Right lung (tissue), 2 donors: ENCODE measurements at regions not wholly inside any gene's neighbourhood (a gene's known extent, or its start where the extent isn't known, plus 50 kb on each side); places are given as distances from the start of the nearest gene placed in this dataset.

Experiments used
- DNase-seq, 2 donors: peaks; one replicate each; pipeline ENCODE4 v3.0.0-alpha.2; 2013

DNA sequence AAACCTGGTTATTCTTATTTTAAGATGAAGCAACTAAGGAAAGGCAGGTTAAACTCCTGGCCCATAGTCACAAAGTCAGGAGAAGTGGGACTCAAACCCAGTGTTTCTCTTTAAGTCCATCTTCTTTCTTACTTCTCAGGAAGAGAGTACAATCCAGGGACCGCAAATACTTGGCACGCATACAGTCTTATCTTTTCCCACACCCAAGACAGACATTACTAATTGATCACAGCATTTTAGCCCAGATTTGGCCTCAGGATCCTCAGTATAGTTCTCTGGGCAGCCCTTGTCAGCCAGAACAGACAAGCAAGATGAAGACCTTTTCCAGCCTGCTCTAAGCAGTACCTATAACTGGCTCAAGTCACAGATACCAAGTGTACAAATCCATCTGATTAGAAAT lies 125.5 kb upstream of the RAI14 start:
- DNase-seq: no peak

DNA sequence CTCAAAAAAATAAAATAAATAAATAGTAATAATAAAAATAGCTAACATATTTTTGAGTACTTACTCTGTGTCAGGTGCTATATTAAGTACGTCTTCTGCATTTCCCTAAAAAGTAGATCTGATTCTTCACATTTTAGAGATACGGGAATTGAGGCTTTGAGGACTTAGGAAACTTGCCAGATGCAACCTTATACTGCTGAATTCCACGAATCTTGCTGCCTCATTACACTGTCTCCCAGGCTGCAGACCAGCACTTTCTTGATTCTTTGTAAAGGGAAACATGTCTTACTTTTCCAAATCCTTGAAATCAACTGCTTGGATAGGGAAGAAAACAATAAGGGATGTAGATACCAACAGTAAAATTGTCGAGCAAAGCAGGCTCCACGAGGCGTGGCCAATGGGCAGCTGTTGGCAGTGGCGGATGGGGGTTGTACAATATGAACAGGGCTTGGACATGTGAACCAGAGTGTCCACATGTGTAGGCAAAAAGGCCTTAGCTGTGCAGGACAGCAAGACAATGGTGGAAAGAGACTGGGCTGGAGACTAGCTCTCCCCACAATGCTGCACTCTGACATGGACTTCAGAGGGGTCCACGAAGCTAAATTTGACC lies 124.3 kb upstream of the RAI14 start:
- DNase-seq: no peak

DNA sequence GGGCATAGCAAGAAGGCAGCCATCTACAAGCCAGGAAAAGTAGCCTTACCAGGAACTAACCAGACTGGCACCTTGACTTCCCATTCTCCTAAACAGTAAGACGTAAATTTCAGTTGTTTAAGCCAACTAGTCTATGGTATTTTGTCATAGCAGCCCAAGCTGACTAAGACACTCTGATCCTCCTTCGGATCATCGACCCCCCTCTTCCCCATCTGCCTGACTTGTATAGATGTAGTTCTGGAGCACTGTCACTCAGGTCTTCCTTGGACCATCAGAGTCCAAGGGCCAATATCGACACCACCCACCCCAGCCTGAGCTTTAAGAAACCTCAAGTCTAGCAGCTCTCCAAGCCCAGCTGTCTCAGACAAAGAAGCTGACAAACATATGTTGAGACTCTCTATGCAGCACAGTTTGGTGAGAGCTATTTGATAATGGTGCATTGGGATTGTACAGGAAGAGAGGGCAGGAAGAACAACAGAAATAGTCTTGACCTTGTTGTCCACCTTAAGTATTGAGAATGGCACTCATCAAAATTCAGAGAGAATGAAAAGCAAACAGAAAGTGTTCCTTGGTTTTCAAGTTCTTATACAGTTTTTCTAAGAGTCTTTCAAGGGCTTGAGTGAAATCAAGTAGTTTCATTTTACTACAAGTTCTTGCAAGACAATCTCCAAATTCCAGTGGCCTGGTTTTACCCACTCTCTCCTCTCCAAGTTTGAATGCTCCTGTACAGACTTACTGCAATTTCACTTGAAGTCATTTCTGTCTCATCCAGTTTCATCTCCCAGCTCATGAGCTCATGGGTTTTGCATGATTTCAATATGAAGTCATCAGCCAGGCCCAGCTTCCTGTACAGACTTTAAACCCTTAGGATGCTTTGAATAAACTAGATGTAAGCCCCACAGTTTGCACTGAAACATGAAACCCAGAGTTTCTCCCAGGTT lies 122.3 kb upstream of the RAI14 start:
- DNase-seq: peak in 1 of 2 donors; percentile 32

DNA sequence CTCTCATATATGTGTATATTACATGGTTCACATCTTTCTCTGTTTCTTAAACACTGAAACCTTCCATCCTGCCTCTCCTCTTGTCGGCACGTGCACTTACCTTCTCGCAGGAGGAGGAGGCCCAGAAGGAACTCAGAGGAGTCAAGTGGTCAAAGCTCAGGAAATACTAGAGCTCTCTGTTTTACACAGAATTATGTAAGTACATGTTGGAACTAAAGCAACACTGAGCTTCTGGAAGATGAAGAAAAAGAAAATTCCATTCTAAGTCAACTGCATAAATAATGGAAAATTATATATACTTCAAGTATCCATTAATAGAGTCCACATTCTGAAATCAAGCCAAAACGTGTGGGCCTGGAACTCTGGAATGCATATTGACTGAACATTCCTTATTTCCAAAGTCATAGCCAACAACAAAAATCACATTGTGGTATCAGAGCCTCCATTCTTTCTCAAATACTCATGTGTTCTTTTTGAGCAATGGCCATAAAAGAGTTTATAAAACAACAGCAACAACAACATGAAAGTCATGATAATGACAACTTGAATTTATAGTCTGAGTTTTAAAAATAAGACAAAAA lies 121.5 kb upstream of the RAI14 start:
- peak in 1 of 2 donors; percentile 11 for DNase-seq

DNA sequence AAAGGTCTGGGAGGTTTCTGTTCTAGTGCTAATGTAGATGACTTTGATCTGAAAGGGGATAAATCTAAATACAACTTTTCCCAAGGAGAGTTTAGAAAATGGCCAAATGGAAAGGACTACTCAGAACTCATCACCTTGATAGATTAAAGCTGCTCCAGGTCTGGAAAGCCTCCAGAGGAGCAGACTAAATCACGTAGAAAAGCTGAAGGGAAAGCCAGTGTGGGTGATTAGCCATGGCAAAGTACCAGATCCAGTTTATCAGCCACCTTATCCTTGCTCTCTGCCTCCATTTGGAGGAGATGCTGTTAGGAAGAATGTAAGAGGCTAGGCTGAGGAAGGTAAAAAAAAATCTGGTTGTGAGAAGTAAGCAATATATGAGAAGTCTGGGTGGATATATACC lies 120.7 kb upstream of the RAI14 start:
- no peak for DNase-seq

DNA sequence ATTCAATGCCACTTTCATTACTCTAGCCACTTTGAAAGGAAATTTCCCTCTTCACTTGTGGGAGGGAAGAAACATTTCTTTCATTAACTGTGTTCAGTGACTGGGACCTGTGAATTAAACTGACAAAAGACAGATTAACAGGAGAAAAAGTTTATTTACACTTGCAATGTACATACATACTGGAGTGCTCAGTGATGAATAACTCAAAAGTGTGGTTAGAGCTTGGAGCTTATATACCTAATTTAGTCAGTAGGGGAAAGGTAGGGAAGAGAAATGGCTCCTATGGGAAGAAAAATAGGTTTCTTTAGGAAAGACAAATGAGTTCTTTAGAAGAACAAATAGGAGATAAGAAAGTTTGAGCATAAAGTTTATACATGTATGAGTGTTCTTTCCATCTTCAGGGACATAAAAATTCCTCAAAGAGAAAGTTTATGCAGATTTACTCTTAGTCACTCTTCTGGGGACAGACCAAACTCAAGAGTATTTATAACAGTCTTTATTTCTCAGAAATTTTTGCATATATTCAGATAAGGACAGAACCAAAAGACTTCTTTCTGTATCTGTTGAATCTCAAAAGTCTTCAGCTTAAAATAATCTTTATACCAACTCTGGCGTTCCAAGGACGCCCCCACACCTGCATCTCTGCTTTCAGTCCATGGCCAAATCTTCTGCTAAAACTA lies 120.0 kb upstream of the RAI14 start:
- DNase-seq: no peak

DNA sequence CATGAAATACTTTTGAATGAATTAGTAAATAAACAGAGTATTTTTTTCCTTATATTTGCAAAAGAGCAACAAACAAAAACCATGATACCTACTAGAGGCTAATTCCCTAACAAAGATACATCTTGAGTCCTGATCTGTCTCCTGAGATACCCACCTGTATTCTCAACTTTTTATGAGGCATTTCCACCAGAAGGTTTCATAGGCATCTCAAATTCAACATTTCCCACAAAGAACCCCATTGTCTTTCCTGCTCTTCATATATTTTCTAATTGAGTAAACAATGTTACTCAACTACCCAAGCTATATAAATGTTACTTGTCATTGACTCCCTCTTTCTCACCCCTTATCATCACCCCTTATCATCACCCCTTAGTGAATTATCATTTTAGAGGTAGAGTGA lies 119.4 kb upstream of the RAI14 start:
- DNase-seq: no peak

DNA sequence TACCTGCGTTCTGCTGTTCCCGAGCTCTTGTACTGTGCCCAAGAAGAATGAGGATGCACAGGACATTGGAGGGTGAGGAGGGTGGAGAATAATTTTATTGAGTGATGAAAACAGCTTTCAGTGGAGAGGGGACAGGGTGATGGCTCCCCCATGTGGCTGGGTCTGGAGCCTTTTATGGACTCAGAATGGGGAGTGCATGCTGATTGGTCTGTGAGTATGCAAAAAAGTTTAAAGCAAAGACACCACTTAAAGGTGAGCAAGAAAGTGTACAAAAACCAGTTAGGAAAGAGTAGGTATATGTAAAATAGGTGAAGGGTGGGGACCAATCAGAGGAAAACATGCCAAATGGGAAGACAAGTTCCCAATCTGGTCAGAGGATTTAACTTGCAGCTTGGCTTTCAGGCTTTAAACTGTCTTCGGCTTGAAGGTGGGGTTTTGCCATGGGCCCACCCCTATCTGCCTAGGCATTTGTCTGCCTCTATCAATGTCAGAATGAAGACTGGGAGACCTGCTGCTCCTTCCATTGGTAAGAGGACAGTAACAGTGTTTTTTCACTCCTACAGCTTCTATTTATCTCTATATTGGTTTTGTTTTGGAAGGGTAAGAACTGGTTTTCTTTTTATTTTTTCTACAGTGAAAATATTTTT lies 118.0 kb upstream of the RAI14 start:
- DNase-seq: no peak

DNA sequence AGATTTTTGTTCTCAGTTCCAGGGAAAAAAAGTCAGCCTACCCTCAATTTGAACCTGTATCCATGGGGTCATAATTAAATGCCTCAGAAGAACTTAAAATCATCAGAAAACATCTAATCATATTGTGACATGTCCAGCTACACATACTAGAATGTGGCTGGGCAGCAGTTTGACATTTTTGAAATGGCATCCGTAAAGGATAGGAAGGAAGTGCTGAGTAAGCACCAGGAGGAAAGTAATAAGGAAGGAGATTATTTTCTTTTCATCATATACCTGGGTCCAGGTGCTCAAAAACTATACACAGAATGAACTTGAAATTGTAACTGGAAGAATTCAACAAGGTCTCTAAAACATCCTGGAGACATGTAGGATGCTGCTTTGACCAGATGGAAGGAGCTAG lies 116.9 kb upstream of the RAI14 start:
- no peak for DNase-seq

DNA sequence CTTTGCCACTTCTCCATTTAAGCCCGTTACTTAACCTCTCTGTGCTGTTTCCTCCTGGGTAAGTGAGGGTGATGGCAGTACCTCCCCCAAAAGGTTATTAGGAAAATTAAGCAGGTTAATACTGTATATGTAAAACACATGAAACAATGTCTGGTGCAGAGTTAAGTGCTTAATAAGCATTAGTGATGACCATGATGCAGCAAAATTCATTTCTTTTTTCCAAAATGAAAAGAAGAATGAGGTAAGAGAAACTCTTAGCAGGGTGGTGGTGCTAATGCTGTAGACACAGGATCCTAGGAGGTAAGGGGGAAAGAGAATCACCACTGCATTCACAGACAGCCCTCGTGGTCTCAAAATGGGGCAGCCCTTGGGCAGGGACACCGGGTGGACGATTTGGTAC lies 115.1 kb upstream of the RAI14 start:
- no peak for DNase-seq

DNA sequence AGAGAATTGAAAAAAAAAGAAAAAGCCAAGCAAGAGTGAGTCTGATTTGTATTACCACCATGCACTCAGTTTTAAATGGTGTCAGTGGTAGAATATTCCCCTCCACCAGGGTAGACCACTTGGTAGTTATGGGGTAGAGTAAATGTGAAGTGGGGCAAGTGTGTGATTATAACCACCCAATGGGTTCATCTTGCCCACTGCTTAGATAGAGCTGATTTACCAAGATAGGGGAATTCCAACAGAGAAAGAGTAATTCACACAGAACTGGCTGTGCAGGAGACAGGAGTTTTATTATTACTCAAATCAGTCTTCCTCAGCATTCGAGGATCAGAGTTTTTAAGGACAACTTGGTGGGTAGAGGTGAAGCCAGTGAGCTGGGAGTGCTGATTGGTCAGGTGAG lies 113.3 kb upstream of the RAI14 start:
- DNase-seq: no peak

DNA sequence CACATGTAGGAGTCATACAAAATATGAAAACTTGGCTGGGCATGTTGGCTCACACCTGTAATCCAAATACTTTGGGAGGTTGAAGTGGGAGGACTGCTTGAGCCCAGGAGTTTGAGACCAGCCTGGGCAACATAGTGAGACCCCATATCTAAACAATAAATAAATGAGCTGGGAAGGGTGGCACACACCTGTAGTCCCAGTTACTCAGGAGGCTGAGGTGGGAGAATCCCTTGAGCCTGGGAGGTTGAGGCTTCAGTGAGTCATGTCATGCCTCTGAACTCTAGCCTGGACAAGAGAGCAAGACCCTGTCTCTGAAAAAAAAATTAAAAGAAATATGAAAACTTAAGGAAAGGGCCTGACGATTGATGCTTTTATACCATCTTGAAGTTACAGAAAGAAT lies 112.4 kb upstream of the RAI14 start:
- no peak for DNase-seq

DNA sequence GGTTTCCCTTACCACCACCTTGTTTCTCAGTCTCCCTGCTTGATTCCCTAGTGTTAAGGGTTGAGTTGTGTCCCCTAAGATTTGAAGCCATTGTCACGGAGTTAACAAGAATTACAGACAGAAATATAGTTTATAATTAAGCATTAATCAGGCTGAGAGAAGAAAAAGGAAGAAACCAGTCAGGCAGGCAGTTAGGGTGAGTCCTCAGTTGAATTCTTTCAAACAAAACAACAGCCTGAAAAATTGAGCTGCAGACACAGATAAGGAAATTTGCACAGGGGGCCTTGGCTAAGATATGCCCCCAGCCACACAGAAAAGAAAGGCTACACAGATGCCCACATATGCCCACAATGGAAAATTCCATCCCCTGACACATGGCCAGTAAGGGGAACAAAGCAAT lies 111.7 kb upstream of the RAI14 start:
- DNase-seq: no peak

DNA sequence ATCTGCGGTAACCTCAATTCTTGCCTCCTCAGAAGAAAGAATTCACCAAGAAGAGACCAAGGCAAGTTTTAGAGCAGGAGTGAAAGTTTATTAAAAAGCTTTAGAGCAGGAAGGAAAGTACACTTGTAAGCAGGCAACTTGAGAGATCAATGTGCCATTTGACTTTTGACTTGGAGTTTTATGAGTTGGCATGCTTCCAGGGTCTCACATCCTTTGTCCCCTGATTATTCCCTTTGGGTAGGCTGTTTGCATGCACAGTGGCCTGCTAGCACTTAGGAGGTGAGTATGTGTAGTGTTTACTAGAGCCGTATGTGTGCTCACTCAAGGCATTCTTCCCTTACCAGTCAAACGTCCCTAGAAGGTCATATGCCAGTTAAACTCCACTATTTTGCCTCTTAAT lies 111.0 kb upstream of the RAI14 start:
- no peak for DNase-seq

DNA sequence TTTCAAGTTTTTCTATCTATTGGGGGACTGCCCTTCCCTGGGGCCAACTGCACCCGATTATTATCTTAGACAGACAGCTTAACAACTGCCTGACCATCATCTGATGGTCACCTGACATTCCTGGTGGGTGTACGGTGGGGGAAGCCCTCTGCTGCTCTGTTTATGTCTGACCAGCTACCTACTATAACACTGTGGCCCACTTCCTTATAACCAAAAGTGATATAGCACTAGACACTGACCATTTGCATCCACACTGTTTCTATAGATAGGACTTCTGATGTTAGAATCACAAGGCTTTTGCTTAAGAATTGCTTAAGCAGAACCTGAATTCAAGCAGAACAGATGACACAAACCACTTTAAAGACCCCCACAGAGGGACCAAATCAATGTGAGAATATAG lies 110.5 kb upstream of the RAI14 start:
- DNase-seq: no peak

DNA sequence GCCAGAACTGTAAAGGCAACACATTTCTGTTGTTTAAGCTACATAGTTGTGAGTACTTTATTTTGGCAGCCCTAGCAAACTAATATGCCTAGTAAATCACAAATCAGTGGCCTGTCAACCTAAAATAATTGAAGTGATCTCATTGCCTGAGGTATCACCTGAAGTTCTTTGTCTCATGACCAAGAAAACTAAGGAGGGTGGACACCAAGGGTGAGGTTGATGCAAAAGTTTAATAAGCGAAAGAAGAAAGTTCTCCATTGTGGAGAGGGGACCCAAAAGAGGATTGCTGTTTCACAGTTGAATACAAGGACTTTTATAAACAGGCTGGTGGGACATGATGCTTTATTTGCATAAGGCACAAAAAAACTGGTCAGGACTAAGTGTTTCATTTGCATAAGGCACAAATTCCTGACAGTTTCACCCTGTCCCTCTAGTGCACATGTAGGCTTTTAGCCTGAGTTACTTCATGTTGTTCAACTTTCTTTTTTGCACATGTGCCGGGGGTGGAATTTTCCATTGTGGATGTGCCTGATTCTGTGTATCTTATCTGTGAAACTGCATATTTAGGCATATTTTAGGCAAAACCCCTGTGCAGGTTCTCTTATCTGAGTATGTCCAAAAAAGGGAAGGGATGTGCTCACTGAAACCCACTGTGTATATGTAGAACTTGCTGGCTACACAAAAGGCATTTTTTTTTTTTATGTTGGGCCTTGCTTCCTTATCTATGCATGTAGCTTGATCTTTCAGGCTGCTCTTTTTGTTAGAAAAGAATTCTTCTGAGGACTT lies 108.6 kb upstream of the RAI14 start:
- no peak for DNase-seq

DNA sequence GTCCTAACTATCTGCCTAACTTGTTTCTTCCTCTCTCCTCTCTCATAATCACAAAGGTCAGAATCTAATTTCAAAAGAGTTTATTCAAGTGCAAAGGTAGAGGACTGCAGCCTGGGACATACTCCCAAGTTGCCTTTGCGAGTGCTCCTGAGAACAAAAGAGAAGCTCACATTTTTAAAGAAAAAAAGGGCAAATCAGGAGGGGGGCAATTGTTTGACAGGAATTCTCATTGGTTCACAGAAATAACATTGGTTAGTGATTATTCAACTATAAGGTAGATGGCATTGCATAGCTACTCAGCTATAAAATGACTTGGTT lies 108.1 kb upstream of the RAI14 start:
- DNase-seq: no peak

DNA sequence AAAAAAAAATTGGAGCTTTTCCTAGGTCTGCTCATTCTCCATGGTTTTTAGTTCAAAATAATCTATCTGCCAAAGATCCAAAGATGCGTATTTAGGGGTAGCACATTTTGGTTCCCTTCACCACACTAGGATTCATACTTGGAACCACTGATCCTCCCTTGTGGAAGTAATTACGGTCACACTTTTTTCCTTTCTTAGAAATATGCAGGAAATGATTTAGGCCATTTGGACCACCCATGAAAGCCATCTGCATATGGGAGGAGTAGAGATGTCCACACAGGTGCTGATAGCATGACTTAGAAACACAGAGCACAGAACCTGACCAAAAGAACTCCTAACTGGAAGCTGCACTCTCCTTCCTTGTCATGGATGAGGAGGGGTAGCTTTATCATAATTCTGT lies 105.9 kb upstream of the RAI14 start:
- DNase-seq: no peak

DNA sequence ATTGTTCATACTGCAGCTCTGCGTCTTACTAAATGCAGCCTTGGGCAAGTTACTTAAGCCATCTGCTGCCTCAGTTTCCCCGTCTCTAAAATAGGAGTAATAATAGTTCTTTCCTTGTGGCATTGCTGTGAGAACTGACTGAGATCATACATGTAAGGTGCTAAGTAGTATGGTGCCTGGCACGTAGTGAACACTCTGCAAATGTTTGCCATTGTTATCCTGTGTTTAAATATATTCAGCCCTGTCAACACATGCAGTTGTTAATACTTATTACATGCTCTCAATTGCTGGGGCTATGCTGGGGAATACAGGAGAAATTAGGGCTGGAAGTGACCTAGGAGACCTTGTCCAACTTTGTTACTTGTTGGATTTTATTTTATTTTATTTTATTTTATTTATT lies 105.2 kb upstream of the RAI14 start:
- no peak for DNase-seq

DNA sequence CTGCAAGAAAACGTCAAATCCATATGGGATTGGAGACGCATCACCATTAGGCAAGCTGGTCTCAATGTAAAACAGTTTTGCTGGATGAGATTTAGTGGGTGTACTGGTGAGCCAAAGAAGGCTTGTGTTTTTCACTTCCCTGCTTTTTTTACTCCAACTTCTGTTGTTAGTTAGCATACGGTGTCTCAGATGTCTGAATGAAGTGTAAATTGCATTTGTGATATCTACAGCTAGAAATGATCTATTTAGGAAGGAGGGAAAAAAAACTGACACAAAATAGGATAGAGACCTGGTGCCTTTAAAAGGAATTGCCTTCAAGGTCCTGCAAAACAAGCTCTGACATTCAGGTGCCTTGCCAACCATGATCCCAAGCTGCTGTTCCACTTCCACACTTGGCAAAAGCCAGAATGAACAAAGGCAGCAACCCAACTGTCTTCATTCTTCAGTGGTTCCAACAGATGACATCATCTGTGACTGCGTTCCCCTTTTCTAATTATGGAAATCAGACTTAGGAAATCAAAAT lies 104.2 kb upstream of the RAI14 start:
- peak; percentile 15 to 21 for DNase-seq

DNA sequence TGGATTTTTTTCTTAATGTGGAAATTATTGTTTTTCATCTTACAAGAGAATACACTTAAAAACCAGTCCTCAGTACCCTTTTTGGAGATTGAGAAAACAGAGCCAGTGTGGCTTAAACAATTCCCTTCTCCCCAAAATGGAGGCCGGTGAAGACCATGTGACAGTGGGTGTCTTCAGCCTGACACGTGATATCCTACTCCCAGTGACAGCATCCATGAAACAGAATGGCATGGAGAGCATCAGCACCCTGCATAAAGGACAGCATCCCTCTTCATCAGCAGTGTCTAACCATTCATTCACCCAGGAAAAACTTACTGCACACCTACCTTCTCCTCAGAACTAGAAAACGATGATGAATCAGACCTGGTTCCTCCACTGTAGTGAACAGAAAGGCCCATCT lies 103.4 kb upstream of the RAI14 start:
- DNase-seq: no peak
